Loucy (cell line): ENCODE measurements at regions not wholly inside any gene's neighbourhood (a gene's known extent, or its start where the extent isn't known, plus 50 kb on each side); places are given as distances from the start of the nearest gene placed in this dataset.

ENCODE experiments used
- EZH2phosphoT487 ChIP-seq: fragments of 200-600 bp; IDR thresholded peaks from 2 replicates; pipeline ENCODE4 v1.6.1; 2018; ENCODE audit warnings: antibody characterized with exemption, mild to moderate bottlenecking, moderate library complexity, borderline replicate concordance
- TF ChIP-seq, protein P1 (sequence below): fragments of 200-600 bp; sonication (generic); conservative IDR thresholded peaks from 2 replicates; pipeline ENCODE4 v1.5.1; 2014; ENCODE audit warnings: mild to moderate bottlenecking, antibody characterized with exemption, low read length

- TF ChIP-seq, protein P1, sequence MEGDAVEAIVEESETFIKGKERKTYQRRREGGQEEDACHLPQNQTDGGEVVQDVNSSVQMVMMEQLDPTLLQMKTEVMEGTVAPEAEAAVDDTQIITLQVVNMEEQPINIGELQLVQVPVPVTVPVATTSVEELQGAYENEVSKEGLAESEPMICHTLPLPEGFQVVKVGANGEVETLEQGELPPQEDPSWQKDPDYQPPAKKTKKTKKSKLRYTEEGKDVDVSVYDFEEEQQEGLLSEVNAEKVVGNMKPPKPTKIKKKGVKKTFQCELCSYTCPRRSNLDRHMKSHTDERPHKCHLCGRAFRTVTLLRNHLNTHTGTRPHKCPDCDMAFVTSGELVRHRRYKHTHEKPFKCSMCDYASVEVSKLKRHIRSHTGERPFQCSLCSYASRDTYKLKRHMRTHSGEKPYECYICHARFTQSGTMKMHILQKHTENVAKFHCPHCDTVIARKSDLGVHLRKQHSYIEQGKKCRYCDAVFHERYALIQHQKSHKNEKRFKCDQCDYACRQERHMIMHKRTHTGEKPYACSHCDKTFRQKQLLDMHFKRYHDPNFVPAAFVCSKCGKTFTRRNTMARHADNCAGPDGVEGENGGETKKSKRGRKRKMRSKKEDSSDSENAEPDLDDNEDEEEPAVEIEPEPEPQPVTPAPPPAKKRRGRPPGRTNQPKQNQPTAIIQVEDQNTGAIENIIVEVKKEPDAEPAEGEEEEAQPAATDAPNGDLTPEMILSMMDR, result peak; percentile 29
- no peak for TF ChIP-seq EZH2phosphoT487
Observed at GRCh38 chr18:70998490-70998889, 709.6 kb downstream of the SOCS6 start.
